IMR-90 (cell line): ENCODE measurements at regions not wholly inside any gene's neighbourhood (a gene's known extent, or its start where the extent isn't known, plus 50 kb on each side); places are given as distances from the start of the nearest gene placed in this dataset.

ENCODE experiments used
- ELK1 ChIP-seq: fragments of 150-350 bp; IDR thresholded peaks from 2 replicates; pipeline ENCODE4 v1.6.1; 2016; ENCODE audit warnings: low read depth, mild to moderate bottlenecking, low read length, moderate library complexity, borderline replicate concordance
- FOS ChIP-seq: fragments of 150-350 bp; IDR thresholded peaks from 2 replicates; pipeline ENCODE4 v1.6.1; 2016; ENCODE audit warnings: low read depth, low read length
- MAFK ChIP-seq: IDR thresholded peaks from 2 replicates; pipeline ENCODE4 v1.6.1; 2012; ENCODE audit warnings: low read depth, low read length, improper control_type of control experiment
- NFE2L2 ChIP-seq: fragments of 150-350 bp; IDR thresholded peaks from 2 replicates; pipeline ENCODE4 v1.6.1; 2016; ENCODE audit warnings: low read depth, mild to moderate bottlenecking, low read length
- POLR2A ChIP-seq: IDR thresholded peaks from 2 replicates; pipeline ENCODE4 v1.6.1; 2012; ENCODE audit warnings: mild to moderate bottlenecking, low read depth, low read length
- RAD21 ChIP-seq: IDR thresholded peaks from 2 replicates; pipeline ENCODE4 v1.6.1; 2012; ENCODE audit warnings: low read length, improper control_type of control experiment
- RCOR1 ChIP-seq: IDR thresholded peaks from 2 replicates; pipeline ENCODE4 v1.6.1; 2012; ENCODE audit warnings: mild to moderate bottlenecking, low read length, improper control_type of control experiment; ENCODE audit not compliant: insufficient replicate concordance

- TF ChIP-seq ELK1 (no peak), POLR2A (no peak; the same call in 1 of the 2 replicates), MAFK (peak; percentile 11; the same call in 1 of the 2 replicates), RAD21 (peak; percentile 30; the same call in 1 of the 2 replicates), FOS (peak; percentile 67), RCOR1 (peak; percentile 89), NFE2L2 (no peak; the same call in 1 of the 2 replicates)
Measured at GRCh38 chr10:31134311-31134952, 102.8 kb upstream of the ZNF438 start (continued).
